H1 (cell line): ENCODE measurements at regions not wholly inside any gene's neighbourhood (a gene's known extent, or its start where the extent isn't known, plus 50 kb on each side); places are given as distances from the start of the nearest gene placed in this dataset.

Experiments
- CTCF ChIA-PET: fragments of 300-600 bp; sonication (Branson Sonifier 250); formaldehyde crosslinking; loops from one replicate; lab custom pipeline; 2021; ENCODE audit not compliant: partially characterized antibody; lab: Charles Lee
- POLR2A ChIA-PET: fragments of 300-600 bp; sonication (Branson Sonifier 250); formaldehyde crosslinking; loops from one replicate; lab custom pipeline; 2021; ENCODE audit warnings: inconsistent platforms; ENCODE audit not compliant: partially characterized antibody; lab: Charles Lee
- DNase-seq, 2 experiments: peaks; one replicate each; pipeline versions ENCODE4 v3.0.0 to v3.0.0-alpha.2; 2010 to 2022; ENCODE audit warnings: low spot score in 2 of 2, low read depth in 1 of 2, mixed read lengths in 1 of 2
- FAIRE-seq: peaks from 2 replicates; lab custom pipeline; 2011; peaks lifted over from hg19 to GRCh38; lab: Jason Lieb, UNC
- H2AFZ ChIP-seq: 2 replicates; pipeline ENCODE4 v1.8.1; 2012; ENCODE audit warnings: low read length, inconsistent platforms
- H2AK5ac ChIP-seq: 2 replicates; pipeline ENCODE4 v1.6.1; 2013; ENCODE audit warnings: low read depth, low read length
- H2BK120ac ChIP-seq: replicated peaks from 2 replicates; pipeline ENCODE3; 2013; ENCODE audit warnings: low read depth, low read length, inconsistent platforms
- H2BK12ac ChIP-seq: 2 replicates; pipeline ENCODE4 v1.6.1; 2013; ENCODE audit warnings: low read depth, low read length
- H2BK15ac ChIP-seq: 2 replicates; pipeline ENCODE4 v1.6.1; 2013; ENCODE audit warnings: low read length
- H2BK20ac ChIP-seq: 2 replicates; pipeline ENCODE4 v1.6.1; 2013; ENCODE audit warnings: low read length
- H2BK5ac ChIP-seq: 2 replicates; pipeline ENCODE4 v1.6.1; 2013; ENCODE audit warnings: low read depth, low read length
- H3K14ac ChIP-seq: 2 replicates; pipeline ENCODE4 v1.6.1; 2013; ENCODE audit warnings: inconsistent platforms; ENCODE audit not compliant: insufficient read length
- H3K18ac ChIP-seq: 2 replicates; pipeline ENCODE4 v1.6.1; 2013; ENCODE audit warnings: low read length; ENCODE audit errors: extremely low read depth
- H3K23ac ChIP-seq: 2 replicates; pipeline ENCODE4 v1.6.1; 2013; ENCODE audit warnings: inconsistent platforms; ENCODE audit not compliant: insufficient read length
- H3K23me2 ChIP-seq: 2 replicates; pipeline ENCODE4 v1.6.1; 2013; ENCODE audit warnings: low read depth, low read length
- H3K27ac ChIP-seq: 2 replicates; pipeline ENCODE4 v1.6.1; 2011; ENCODE audit warnings: low read depth, low read length, inconsistent platforms
- H3K27me3 ChIP-seq, 4 experiments: replicated peaks in 1 of 4; 1 replicate in 1 of 4; 2 replicates in 3 of 4; pipeline versions ENCODE4 v1.6.1 to v1.8.1; 2011 to 2013; ENCODE audit warnings: low read length in 3 of 4, mild to moderate bottlenecking in 3 of 4, inconsistent platforms in 2 of 4, mixed read lengths in 2 of 4, moderate library complexity in 1 of 4; ENCODE audit not compliant: control insufficient read depth in 3 of 4, insufficient read depth in 3 of 4; ENCODE audit errors: extremely low read depth in 1 of 4
- H3K36me3 ChIP-seq, 4 experiments: 2 replicates each; pipeline versions ENCODE4 v1.6.1 to v1.8.1; 2011 to 2013; ENCODE audit warnings: mild to moderate bottlenecking in 4 of 4, low read length in 3 of 4, moderate library complexity in 2 of 4, control low read depth in 1 of 4, inconsistent platforms in 1 of 4; ENCODE audit not compliant: insufficient read depth in 4 of 4, control insufficient read depth in 2 of 4
- H3K4ac ChIP-seq: replicated peaks from 2 replicates; pipeline ENCODE3; 2013; ENCODE audit warnings: low read length, low read depth, mixed read lengths, inconsistent platforms; ENCODE audit not compliant: insufficient read length
- H3K4me1 ChIP-seq, 4 experiments: replicated peaks in 1 of 4; 1 replicate in 1 of 4; 2 replicates in 3 of 4; pipeline versions ENCODE4 v1.6.1 to v1.8.1; 2011 to 2013; ENCODE audit warnings: low read length in 3 of 4, inconsistent platforms in 2 of 4, mixed read lengths in 1 of 4; ENCODE audit not compliant: insufficient read depth in 4 of 4, control insufficient read depth in 3 of 4
- H3K4me2 ChIP-seq, 2 experiments: 2 replicates each; pipeline versions ENCODE4 v1.6.1 to v1.8.1; 2011 to 2013; ENCODE audit warnings: low read depth in 2 of 2, low read length in 2 of 2, control low read depth in 1 of 2, inconsistent platforms in 1 of 2, mild to moderate bottlenecking in 1 of 2; ENCODE audit not compliant: insufficient read depth in 1 of 2
- H3K4me3 ChIP-seq, 4 experiments: fragments of 200-600, 300-600 bp in 1 of 4; sonication (generic), shearing (Covaris generic), sonication (Bioruptor Twin) in 1 of 4; 2 replicates each; pipeline versions ENCODE4 v1.5.1 to v1.8.1; 2011 to 2016; ENCODE audit warnings: low read length in 4 of 4, low read depth in 3 of 4, control low read depth in 2 of 4, inconsistent platforms in 2 of 4, mild to moderate bottlenecking in 2 of 4, mixed read lengths in 1 of 4, moderate library complexity in 1 of 4; ENCODE audit not compliant: insufficient read depth in 2 of 4; ENCODE audit errors: extremely low read depth in 1 of 4
- H3K56ac ChIP-seq: replicated peaks from 2 replicates; pipeline ENCODE3; 2013; ENCODE audit warnings: low read depth, mild to moderate bottlenecking, mixed read lengths, low read length, inconsistent platforms; ENCODE audit not compliant: insufficient read length
- H3K79me1 ChIP-seq: 2 replicates; pipeline ENCODE4 v1.6.1; 2013; ENCODE audit warnings: low read depth, low read length, control low read depth
- H3K79me2 ChIP-seq, 2 experiments: 2 replicates each; pipeline versions ENCODE4 v1.6.1 to v1.8.1; 2012 to 2013; ENCODE audit warnings: low read length in 2 of 2, mild to moderate bottlenecking in 2 of 2, inconsistent platforms in 1 of 2; ENCODE audit not compliant: insufficient read depth in 2 of 2, control insufficient read depth in 1 of 2
- H3K9ac ChIP-seq, 4 experiments: replicated peaks in 1 of 4; 1 replicate in 1 of 4; 2 replicates in 3 of 4; pipeline versions ENCODE4 v1.6.1 to v1.8.1; 2011 to 2013; ENCODE audit warnings: low read depth in 3 of 4, low read length in 3 of 4, control low read depth in 2 of 4, mild to moderate bottlenecking in 2 of 4, moderate library complexity in 2 of 4, inconsistent platforms in 1 of 4; ENCODE audit errors: extremely low read depth in 1 of 4
- H3K9me3 ChIP-seq, 2 experiments: 2 replicates each; pipeline versions ENCODE4 v1.6.1 to v1.8.1; 2012 to 2013; ENCODE audit warnings: mild to moderate bottlenecking in 2 of 2, moderate library complexity in 2 of 2, control low read depth in 1 of 2, inconsistent platforms in 1 of 2, low read depth in 1 of 2, low read length in 1 of 2, mixed read lengths in 1 of 2; ENCODE audit not compliant: insufficient read depth in 2 of 2
- H4K20me1 ChIP-seq, 2 experiments: replicated peaks in 1 of 2; 2 replicates each; pipeline versions ENCODE3 to v1.8.1; 2011 to 2013; ENCODE audit warnings: inconsistent platforms in 2 of 2, low read length in 2 of 2, mild to moderate bottlenecking in 1 of 2; ENCODE audit not compliant: insufficient read depth in 2 of 2, control insufficient read depth in 1 of 2
- H4K5ac ChIP-seq: 2 replicates; pipeline ENCODE4 v1.6.1; 2013; ENCODE audit warnings: low read length, low read depth, mixed read lengths, inconsistent platforms; ENCODE audit not compliant: insufficient read length
- H4K8ac ChIP-seq: 2 replicates; pipeline ENCODE4 v1.8.0; 2013; ENCODE audit warnings: mild to moderate bottlenecking, moderate library complexity, low read length, inconsistent platforms; ENCODE audit not compliant: insufficient read depth; ENCODE audit errors: extremely low read depth
- H4K91ac ChIP-seq: replicated peaks from 2 replicates; pipeline ENCODE3; 2013; ENCODE audit warnings: low read length, mixed read lengths, inconsistent platforms; ENCODE audit not compliant: insufficient read length
- ATF3 ChIP-seq: IDR thresholded peaks from 2 replicates; pipeline ENCODE4 v1.6.1; 2011; ENCODE audit warnings: low read depth, mild to moderate bottlenecking, low read length; ENCODE audit not compliant: insufficient read depth
- CTCF ChIP-seq, 3 experiments: IDR thresholded peaks; 1 replicate in 2 of 3; 2 replicates in 1 of 3; pipeline versions ENCODE4 v1.5.1 to v1.6.1; 2011; ENCODE audit warnings: low read length in 3 of 3, mild to moderate bottlenecking in 3 of 3, inconsistent platforms in 2 of 3, low read depth in 1 of 3, moderate library complexity in 1 of 3; ENCODE audit not compliant: insufficient read depth in 1 of 3; ENCODE audit errors: control extremely low read depth in 1 of 3
- EGR1 ChIP-seq: IDR thresholded peaks from 2 replicates; pipeline ENCODE4 v1.6.1; 2011; ENCODE audit warnings: low read depth, low read length, borderline replicate concordance
- JUND ChIP-seq: IDR thresholded peaks from 2 replicates; pipeline ENCODE4 v1.6.1; 2011; ENCODE audit warnings: mild to moderate bottlenecking, improper control_type of control experiment, low read length
- KDM1A ChIP-seq: fragments of 200-600, 300-600 bp; sonication (generic); IDR thresholded peaks from 2 replicates; pipeline ENCODE4 v1.7.1; 2016; ENCODE audit warnings: mild to moderate bottlenecking, low read length, borderline replicate concordance
- NANOG ChIP-seq: IDR thresholded peaks from 2 replicates; pipeline ENCODE4 v1.6.1; 2011; ENCODE audit warnings: low read length, low read depth, mild to moderate bottlenecking, inconsistent platforms; ENCODE audit not compliant: insufficient read depth, poor library complexity, severe bottlenecking
- SIRT6 ChIP-seq: IDR thresholded peaks from one replicate; pipeline ENCODE4 v1.7.1; 2012; ENCODE audit warnings: low read length, inconsistent platforms
- SIX5 ChIP-seq: IDR thresholded peaks from 2 replicates; pipeline ENCODE4 v1.6.1; 2011; ENCODE audit warnings: mild to moderate bottlenecking, low read depth, low read length
- TAF1 ChIP-seq: IDR thresholded peaks from 2 replicates; pipeline ENCODE4 v1.6.1; 2011; ENCODE audit warnings: mild to moderate bottlenecking, low read depth, low read length
- TAF7 ChIP-seq: optimal IDR thresholded peaks from 2 replicates; pipeline ENCODE3; 2011; ENCODE audit warnings: low read depth, mild to moderate bottlenecking, inconsistent platforms, low read length, moderate library complexity, borderline replicate concordance
- WGBS, 2 experiments: shearing (Covaris generic) in 1 of 2; methylation state at CpG; one replicate each; pipeline versions ENCODE4 v1.1.6 to v1.1.7; 2013 to 2015; ENCODE audit warnings: low lambda C conversion rate in 2 of 2, mixed read lengths in 2 of 2, inconsistent platforms in 1 of 2, low coverage in 1 of 2, missing lambda C conversion rate in 1 of 2; ENCODE audit not compliant: insufficient replicate concordance in 2 of 2, insufficient coverage in 1 of 2, insufficient read length in 1 of 2; ENCODE audit errors: extremely low coverage in 1 of 2, missing lambda C conversion rate in 1 of 2; 5-methylcytosine and 5-hydroxymethylcytosine counted together
- TF ChIP-seq, protein P1 (sequence below): IDR thresholded peaks from 2 replicates; pipeline ENCODE4 v1.6.1; 2012; ENCODE audit warnings: inconsistent platforms

DNA sequence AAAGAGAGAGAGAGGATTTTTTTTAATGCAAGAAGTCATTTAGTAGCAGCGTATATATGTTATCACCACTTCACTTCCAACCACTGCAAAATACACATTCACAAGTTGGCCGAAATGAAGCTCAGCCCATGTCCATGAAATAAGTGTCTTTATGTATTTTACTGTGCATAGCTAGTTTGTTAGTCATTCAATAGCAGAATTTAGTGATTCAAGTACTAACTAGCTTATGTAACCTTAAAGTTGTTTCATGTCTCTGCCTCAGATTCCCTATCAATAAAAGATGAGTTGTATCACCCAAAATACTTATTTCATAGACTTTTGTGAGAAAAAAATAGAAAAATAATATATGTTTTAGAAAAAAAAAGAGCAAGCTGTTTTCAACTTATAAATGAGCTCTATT, 153.7 kb upstream of the PRDM1 start:
- no peak overlapping the region for H2BK5ac ChIP-seq
- no peak overlapping the region for H3K23ac ChIP-seq
- no peaks in the 10 kb centered on the region for H3K79me2 ChIP-seq
- H3K4me2 ChIP-seq: no peak overlapping the region
- H3K36me3 ChIP-seq: no peaks in the 10 kb centered on the region
- H4K20me1 ChIP-seq: no peaks in the 10 kb centered on the region
- no peak for DNase-seq
- no peak overlapping the region for H2BK12ac ChIP-seq
- H2AK5ac ChIP-seq: no peak overlapping the region
- H3K27me3 ChIP-seq: no peaks in the 10 kb centered on the region
- H3K4ac ChIP-seq: no peak overlapping the region
- no peaks in the 10 kb centered on the region for H3K23me2 ChIP-seq
- H3K27ac ChIP-seq: no peak overlapping the region
- H3K14ac ChIP-seq: no peak overlapping the region
- H3K4me1 ChIP-seq: no peaks in the 10 kb centered on the region
- no peak overlapping the region for H2BK120ac ChIP-seq
- H3K18ac ChIP-seq: no peak overlapping the region
- FAIRE-seq: no peak
- no peaks in the 10 kb centered on the region for H3K79me1 ChIP-seq
- H3K56ac ChIP-seq: no peak overlapping the region
- H3K9ac ChIP-seq: no peak overlapping the region
- H4K91ac ChIP-seq: no peak overlapping the region
- no peak overlapping the region for H4K5ac ChIP-seq
- ChIA-PET CTCF (no interaction called here), POLR2A (no interaction called here)
- no peak overlapping the region for H3K4me3 ChIP-seq
- H3K9me3 ChIP-seq: no peaks in the 10 kb centered on the region
- WGBS, 2 experiments: 89% methylated on average over 2 of the region's 2 CpGs; no CpG with 5 or more reads in 1 of the 2 experiments
- no peak overlapping the region for H2BK15ac ChIP-seq
- H2BK20ac ChIP-seq: no peak overlapping the region
- no peak overlapping the region for H4K8ac ChIP-seq
- no peak overlapping the region for H2AFZ ChIP-seq
- TF ChIP-seq ATF3 (no peak), NANOG (no peak), SIRT6 (no peak), EGR1 (no peak), CTCF (IDR thresholded peaks at IDR 0.05; ENCODE audit: control extremely low read depth in 1 of 3, insufficient read depth in 1 of 3, low read depth in 1 of 3, low read length in 3 of 3) (no peak), TAF1 (no peak), JUND (no peak), SIX5 (no peak), KDM1A (no peak), TAF7 (no peak)
- TF ChIP-seq, protein P1, sequence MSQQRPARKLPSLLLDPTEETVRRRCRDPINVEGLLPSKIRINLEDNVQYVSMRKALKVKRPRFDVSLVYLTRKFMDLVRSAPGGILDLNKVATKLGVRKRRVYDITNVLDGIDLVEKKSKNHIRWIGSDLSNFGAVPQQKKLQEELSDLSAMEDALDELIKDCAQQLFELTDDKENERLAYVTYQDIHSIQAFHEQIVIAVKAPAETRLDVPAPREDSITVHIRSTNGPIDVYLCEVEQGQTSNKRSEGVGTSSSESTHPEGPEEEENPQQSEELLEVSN: no peak
